MV-4-11 (cell line): ENCODE measurements at regions not wholly inside any gene's neighbourhood (a gene's known extent, or its start where the extent isn't known, plus 50 kb on each side); places are given as distances from the start of the nearest gene placed in this dataset.
"Not testable (repeated sequence)": the region's sequence is repeated elsewhere in the genome, so short reads cannot be mapped to it uniquely, and the experiment has no call there.

Experiments used
- DNase-seq: peaks from one replicate; lab custom pipeline; 2025; lab: John Stamatoyannopoulos, UW

DNA sequence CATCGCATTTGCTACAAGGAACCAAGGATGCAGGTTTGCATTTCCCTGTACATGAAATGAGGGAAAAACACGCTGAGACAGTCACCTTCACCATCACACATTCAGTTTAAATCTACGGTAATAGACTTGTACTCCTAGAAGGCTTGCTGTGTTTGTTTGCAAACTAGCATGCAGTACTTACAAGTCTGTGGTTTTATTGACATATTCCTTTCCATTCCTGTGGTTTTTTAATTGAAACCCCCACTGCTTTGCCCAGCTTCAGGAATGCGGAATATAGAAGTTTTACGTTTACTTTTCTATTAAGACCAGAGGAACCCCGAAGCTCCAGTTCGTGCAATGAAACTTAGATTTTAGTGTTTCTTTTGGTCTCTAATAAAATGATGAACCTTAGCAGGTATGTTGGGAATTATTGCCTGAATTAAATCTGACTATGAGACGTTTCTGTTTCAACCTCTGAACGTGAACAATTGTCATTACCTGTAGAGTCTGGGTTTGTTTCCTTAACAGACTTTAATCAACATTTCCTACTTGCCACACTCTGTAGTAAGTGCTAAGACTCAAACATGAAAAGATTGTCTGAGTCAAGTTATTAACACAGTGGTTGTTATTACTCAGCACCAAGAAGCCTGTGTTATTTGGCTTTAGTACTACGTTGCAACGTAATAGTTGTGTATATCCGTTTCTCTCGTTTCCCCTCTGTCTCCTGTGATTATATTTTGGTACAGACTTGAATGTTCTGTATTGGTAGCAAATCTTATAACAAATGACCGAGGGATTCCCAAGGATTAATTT, 793.3 kb upstream of the GOT2 start:
- no peak for DNase-seq

- no peak for DNase-seq
Measured at GRCh38 chr16:59522826-59523225, 788.7 kb upstream of the GOT2 start.

- not testable (repeated sequence) for DNase-seq
Measured at GRCh38 chr16:59518721-59519120, 784.6 kb upstream of the GOT2 start.

DNA sequence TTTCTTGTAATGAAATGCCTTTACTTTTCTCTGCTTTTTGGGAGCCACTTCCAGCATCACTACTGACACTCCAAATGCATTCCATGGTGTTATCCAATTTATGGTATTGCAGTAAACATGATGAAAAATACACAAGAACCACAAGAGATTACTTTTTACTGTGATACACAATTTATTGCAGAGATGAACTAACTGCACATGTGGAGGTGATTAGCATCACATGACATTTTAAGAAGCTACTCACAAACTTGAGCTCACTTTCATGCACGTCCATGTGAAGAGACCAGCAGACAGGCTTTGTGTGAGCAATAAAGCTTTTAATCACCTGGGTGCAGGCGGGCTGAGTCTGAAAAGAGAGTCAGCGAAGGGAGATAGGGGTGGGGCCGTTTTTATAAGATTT, 780.5 kb upstream of the GOT2 start:
- no peak for DNase-seq

DNA sequence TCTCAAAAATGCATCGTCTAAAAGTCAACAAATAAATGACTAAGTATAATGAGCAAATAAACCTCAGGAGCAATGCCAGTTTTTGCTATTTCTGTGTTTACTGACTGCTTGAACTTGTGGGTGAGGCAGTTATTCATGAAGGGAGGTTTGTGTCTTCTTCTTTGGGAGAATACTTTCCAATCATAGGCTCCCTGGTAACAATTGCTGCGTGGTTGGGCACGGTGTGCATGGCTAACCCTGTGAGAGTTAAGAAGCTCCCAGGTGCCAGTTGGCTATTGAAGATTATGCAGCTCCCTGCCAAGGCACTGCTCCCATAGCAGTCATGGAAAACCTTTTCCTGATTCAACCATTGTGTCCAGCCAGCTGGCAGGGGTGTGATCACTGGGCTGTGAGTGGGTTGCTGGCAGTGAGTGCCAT, 775.9 kb upstream of the GOT2 start:
- DNase-seq = no peak

DNA sequence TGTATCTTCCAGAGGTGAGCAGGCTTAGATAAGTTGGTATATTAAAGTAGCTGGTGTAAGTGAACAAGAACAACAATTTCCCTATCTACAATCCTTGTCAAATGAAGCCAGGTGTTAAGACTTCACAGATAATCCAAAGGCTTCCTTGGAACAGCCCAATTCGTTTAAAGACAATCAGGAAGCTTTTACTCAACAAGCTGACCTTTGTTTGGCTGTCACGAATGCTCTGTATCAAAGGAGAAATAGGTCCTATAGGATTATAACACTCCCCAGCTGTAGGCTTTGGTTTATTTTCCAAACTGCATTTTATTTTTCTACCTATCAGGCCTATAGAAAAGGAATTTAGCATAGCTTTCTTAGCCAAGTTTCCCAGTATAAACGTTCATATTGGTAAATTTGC, 766.5 kb upstream of the GOT2 start:
- DNase-seq = no peak

GRCh38 chr16:59487067-59487466, 753.0 kb upstream of the GOT2 start:
- no peak for DNase-seq

GRCh38 chr16:59484833-59485516, 750.9 kb upstream of the GOT2 start:
- no peak for DNase-seq

- peak; percentile 72 for DNase-seq
Measured at GRCh38 chr16:59478838-59479237, 744.7 kb upstream of the GOT2 start.

GRCh38 chr16:59470556-59470955, 736.4 kb upstream of the GOT2 start:
- no peak for DNase-seq

- no peak for DNase-seq
Measured at GRCh38 chr16:59469266-59469665, 735.1 kb upstream of the GOT2 start.

DNA sequence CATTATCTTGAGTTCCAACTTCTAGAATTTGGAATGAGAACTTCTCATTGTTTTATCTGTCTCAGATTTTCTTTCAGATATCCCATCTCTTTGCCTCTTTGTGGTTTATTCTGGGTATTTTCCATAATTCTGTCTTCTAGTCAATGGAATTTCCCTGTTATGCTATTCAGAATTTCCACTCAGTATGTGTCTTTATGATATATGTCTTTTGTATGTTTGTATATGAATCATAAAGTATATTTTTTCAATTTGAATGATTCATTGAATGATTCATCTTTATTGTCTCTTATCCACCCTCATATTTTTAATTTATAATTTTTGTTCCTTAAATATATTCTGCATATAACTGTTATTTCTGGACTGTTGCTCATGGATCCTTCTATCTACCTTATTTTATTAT, 729.7 kb upstream of the GOT2 start:
- DNase-seq = no peak

GRCh38 chr16:59459806-59460205, 725.7 kb upstream of the GOT2 start:
- DNase-seq = no peak

GRCh38 chr16:59455497-59455896, 721.4 kb upstream of the GOT2 start:
- DNase-seq = no peak

DNA sequence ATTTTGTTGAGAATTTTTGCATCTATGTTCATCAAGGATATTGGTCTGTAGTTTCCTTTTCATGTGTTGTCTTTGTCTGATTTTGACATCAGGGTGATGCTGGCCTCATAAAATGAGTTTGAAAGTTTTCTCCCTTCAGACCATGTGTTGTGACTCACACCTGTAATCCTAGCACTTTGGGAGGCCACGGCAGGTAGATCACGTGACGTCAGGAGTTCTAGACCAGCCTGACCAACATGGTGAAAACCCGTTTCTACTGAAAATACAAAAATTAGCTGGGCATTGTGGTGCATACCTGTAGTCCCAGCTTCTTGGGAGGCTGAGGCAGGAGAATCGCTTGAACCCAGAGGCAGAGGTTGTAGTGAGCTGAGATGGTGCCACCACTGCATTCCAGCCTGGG, 716.4 kb upstream of the GOT2 start:
- not testable (repeated sequence) for DNase-seq

DNA sequence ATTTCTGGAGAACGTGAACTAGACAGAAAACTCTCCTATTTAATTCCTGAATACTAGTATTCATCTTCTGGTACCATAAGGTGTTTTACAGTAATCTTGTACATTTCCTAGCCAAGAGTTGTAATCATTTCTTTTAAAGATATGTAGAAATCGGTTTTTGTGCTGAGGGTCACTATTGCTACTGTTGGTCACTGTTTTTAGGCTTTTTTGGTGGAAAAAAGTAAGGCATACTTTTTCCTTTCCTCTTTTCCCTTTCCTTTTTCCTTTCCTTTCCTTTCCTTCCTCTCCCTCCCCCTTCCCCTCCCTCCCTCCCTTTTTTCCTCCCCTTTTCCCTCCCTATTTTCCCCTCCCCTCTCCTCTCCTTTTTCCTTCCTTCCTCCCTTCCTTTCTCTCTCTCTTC, 706.4 kb upstream of the GOT2 start:
- no peak for DNase-seq

DNA sequence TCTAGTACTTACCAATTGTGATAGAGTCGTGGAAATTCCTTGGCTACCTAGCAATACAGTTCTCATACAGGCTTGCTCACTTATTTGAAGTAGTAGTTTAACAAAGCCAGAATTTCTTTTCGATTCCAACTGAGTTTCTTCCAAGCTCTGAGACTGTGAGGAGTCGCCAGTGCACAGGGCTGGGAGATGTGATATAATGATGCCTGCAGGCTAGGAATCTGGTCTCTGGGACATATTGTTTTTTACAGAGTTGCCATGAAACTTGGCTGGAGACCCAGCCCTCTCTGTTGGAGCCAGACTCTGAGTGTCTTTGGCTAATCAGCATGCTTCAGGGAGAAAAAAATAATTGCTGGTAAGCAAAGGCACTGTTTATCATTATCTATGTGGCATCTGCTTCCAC, 698.8 kb upstream of the GOT2 start:
- no peak for DNase-seq

DNA sequence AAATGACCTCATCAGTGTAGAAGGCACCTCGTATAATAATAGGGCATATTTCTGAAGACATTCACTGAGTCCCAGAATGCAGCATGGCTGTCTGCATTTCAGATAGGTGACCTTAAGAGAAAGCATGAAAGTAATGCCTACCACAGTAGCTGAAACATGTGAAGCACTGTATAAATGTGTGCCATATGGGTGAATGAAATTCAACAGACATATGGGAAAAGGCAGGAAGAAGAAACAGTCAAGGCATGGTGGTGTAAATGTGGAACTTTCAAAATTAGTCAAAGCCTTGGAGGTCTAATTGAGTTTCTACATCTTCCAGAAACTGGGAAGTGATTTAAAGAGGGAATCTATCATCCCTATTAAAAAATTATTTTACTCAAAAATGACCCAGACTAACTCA, 698.2 kb upstream of the GOT2 start:
- no peak for DNase-seq

DNA sequence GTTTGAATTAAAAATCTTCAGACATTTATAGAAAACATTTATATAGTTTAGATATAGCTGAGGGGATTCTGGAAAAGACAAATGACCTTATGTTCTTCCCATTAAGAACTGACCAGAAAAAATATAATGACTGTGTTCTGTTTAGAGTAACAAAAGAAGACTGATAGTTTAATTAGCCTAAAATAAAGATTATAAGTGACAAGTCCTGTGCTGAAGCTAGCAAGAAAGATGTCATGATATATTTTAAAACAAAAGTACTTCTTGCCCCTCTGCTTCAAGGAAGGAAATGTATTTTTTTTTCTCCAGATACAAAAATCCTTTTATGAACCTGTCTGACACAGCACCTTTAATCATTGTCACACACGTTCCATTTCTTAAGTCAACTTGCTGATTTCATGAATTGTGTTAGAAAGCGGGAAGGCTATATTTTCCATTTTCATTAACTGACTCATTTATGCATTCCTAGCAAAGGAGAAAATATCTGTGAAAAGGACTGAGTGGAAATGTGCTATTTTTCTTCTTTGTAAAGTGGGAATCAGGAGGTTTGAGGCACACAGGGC, 690.7 kb upstream of the GOT2 start:
- no peak for DNase-seq

DNA sequence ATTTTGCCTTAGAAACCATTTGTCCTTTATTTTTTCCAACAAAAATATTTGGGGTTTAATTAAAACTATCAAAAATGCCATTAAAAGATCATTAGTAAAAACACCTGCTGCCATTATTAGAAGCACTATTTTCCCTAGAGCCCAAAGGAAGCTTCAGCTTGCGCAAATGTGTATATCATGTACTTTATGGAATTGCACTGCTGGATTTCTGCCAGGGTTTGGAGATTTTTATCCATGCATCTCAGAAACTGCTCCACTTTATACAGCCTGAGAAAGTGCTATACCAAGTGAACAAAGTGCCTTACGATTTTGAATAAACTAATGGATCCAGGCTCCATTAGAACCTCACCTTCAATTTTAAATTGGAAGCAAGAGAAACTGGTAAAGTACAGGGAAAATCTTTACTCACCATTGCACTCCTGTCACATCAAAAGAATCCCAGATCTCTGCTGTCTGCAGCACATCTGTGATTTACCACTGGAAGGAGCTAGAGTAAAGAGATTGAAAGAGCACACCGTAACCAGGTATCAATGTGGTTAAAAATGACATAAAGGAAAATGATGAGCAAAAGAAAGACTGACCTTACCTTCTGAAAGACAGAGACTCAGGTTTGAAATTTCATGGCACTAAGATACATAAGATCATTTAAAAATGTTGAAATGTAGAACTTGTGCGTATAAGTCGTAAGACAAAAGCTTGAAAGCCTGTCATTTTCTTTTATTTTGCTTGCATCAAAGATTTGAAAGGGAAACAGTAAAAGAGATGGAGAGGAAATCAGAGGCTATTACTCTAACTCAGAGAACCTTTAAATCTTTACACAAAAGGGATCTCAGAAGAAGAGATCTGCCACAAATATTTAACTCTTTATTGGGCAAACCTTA, 678.1 kb upstream of the GOT2 start:
- no peak for DNase-seq

DNA sequence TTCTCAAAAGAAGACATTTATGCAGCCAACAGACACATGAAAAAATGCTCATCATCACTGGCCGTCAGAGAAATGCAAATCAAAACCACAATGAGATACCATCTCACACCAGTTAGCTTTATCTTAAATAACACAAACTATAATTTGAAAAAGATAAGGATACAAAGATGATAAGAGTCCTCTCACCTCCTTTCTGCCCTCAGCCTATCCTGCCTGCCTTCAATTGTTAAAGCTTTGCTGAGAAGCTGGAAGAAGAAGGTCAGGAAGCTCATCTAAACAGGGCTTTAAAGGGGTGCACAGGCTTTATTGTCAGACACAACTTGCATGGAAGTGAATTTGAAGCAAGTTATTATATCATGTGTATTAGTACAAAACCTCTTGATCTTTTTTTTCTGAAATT, 676.3 kb upstream of the GOT2 start:
- no peak for DNase-seq

DNA sequence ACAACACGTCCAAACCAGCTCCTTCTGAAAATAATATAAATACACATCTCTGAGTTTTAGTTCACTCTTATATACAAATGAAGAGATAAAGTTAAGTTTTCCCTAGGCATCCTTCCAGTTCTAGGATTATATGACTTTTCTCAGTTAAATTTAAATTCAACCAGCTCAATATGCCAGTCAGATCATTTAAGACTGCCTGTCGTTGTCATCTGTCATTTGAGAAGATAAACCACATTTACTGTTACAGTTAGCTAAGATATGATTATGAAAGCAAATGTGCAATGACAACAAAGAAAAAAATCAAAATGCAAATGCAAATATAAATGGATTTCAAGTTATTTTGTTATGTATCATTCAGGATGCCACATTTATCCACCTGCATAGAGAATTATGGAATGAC, 671.7 kb upstream of the GOT2 start:
- no peak for DNase-seq
